Aorta (tissue), 5 donors: ENCODE measurements at regions not wholly inside any gene's neighbourhood (a gene's known extent, or its start where the extent isn't known, plus 50 kb on each side); places are given as distances from the start of the nearest gene placed in this dataset.

Experiments used
- ATAC-seq: fragments of 200-7000 bp; cut with Tn5 transposase; one replicate; pipeline ENCODE4 v1.9.1; 2022; ENCODE audit warnings: moderate library complexity; ENCODE audit not compliant: low FRiP score
- DNase-seq, 2 donors: peaks; one replicate each; pipeline ENCODE4 v3.0.0-alpha.2; 2020
- H3K27ac ChIP-seq, 2 donors: one replicate each; pipeline ENCODE4 v1.5.1; 2013; ENCODE audit warnings: low read length in 2 of 2, mild to moderate bottlenecking in 2 of 2, moderate library complexity in 2 of 2, control low read depth in 1 of 2, inconsistent platforms in 1 of 2, low read depth in 1 of 2
- H3K27me3 ChIP-seq, 2 donors: one replicate each; pipeline ENCODE4 v1.6.1; 2013; ENCODE audit warnings: control low read depth in 1 of 2, low read length in 1 of 2, mild to moderate bottlenecking in 1 of 2, moderate library complexity in 1 of 2; ENCODE audit not compliant: insufficient read depth in 2 of 2, control insufficient read depth in 1 of 2
- H3K36me3 ChIP-seq, 2 donors: one replicate each; pipeline ENCODE4 v1.6.1; 2013; ENCODE audit warnings: control low read depth in 1 of 2, low read length in 1 of 2, mild to moderate bottlenecking in 1 of 2; ENCODE audit not compliant: insufficient read depth in 2 of 2, control insufficient read depth in 1 of 2
- H3K4me1 ChIP-seq, 2 donors: one replicate each; pipeline ENCODE4 v1.6.1; 2013; ENCODE audit warnings: low read length in 2 of 2, control low read depth in 1 of 2, mild to moderate bottlenecking in 1 of 2, moderate library complexity in 1 of 2; ENCODE audit not compliant: insufficient read depth in 2 of 2, control insufficient read depth in 1 of 2
- H3K4me3 ChIP-seq, 2 donors: one replicate each; pipeline ENCODE4 v1.5.1; 2013; ENCODE audit warnings: low read length in 2 of 2, control low read depth in 1 of 2, mild to moderate bottlenecking in 1 of 2
- H3K9me3 ChIP-seq: one replicate; pipeline ENCODE4 v1.6.1; 2013; ENCODE audit warnings: mild to moderate bottlenecking, low read length; ENCODE audit not compliant: control insufficient read depth
- WGBS, 2 donors: extraction: QIAGEN DNeasy Blood & Tissue Kit; methylation state at CpG; one replicate each; pipeline ENCODE4 v1.1.7; 2013; 5-methylcytosine and 5-hydroxymethylcytosine counted together
- intact Hi-C, 2 donors: fragments of 100-400 bp; cut with DNase I; formaldehyde crosslinking; loops; one replicate each; pipeline versions ENCODE4 v1.14.2 to v1.15.0; 2022
- donor health status: healthy with polysubstance abuse.
- donor health status: Bipolar disorder and iron deficiency.
- donor health status: DM: no; HTN: no; CAD: no.
- donor health status: DM: no; HTN: no; CAD: no.
- donor health status: DM: yes; HTN: yes; CAD: no.

- WGBS, 2 donors, result 96 to 97% methylated on average over 7 of the region's 7 CpGs
- DNase-seq (peak in 1 of 2 donors; percentile 51), ATAC-seq (no peak)
- intact Hi-C loops, result no loop called here
- no peaks in the 10 kb centered on the region for H3K36me3 ChIP-seq
- no peaks in the 10 kb centered on the region for H3K27me3 ChIP-seq
- no peak overlapping the region for H3K4me3 ChIP-seq
- H3K4me1 ChIP-seq, result no peaks in the 10 kb centered on the region
- H3K27ac ChIP-seq, result no peak overlapping the region
- H3K9me3 ChIP-seq, result no peaks in the 10 kb centered on the region
Observed at GRCh38 chr5:133895979-133896845, 72.2 kb downstream of the C5orf15 start.

GRCh38 chr5:133894143-133894542 lies 74.3 kb downstream of the C5orf15 start:
- WGBS, 2 donors, result 54 to 58% methylated on average over 5 of the region's 5 CpGs
- no peak for ATAC-seq
- H3K27ac ChIP-seq, result no peak overlapping the region
- H3K36me3 ChIP-seq, result no peaks in the 10 kb centered on the region
- intact Hi-C loops, result no loop called here
- H3K9me3 ChIP-seq, result no peaks in the 10 kb centered on the region
- no peak overlapping the region for H3K4me3 ChIP-seq
- no peaks in the 10 kb centered on the region for H3K27me3 ChIP-seq
- no peaks in the 10 kb centered on the region for H3K4me1 ChIP-seq
- DNase-seq, result peak in 1 of 2 donors; percentile 15

GRCh38 chr5:133892774-133893173 lies 75.7 kb downstream of the C5orf15 start:
- H3K27me3 ChIP-seq, result no peaks in the 10 kb centered on the region
- ATAC-seq (no peak), DNase-seq (peak in 1 of 2 donors; percentile 5)
- H3K36me3 ChIP-seq, result no peaks in the 10 kb centered on the region
- no peak overlapping the region for H3K27ac ChIP-seq
- H3K4me3 ChIP-seq, result no peak overlapping the region
- H3K9me3 ChIP-seq, result no peaks in the 10 kb centered on the region
- intact Hi-C loops, result no loop called here
- WGBS, 2 donors, result 93 to 96% methylated on average over 3 of the region's 3 CpGs
- no peaks in the 10 kb centered on the region for H3K4me1 ChIP-seq

- H3K27me3 ChIP-seq, result no peaks in the 10 kb centered on the region
- DNase-seq, result peak in 1 of 2 donors; percentile 21
- H3K9me3 ChIP-seq, result no peaks in the 10 kb centered on the region
- H3K27ac ChIP-seq, result no peak overlapping the region
- H3K4me3 ChIP-seq, result no peak overlapping the region
- no peaks in the 10 kb centered on the region for H3K36me3 ChIP-seq
- WGBS, 2 donors, result 100% methylated on average over 1 of the region's 1 CpG
- no peaks in the 10 kb centered on the region for H3K4me1 ChIP-seq
- intact Hi-C loops, result no loop called here
- ATAC-seq, result no peak
Observed at GRCh38 chr5:133892306-133892705, 76.1 kb downstream of the C5orf15 start.

- WGBS, 2 donors, result 89 to 92% methylated on average over 5 of the region's 5 CpGs
Observed at GRCh38 chr5:133891390-133891789, 77.0 kb downstream of the C5orf15 start.

GRCh38 chr5:133890776-133891280 lies 77.6 kb downstream of the C5orf15 start:
- H3K36me3 ChIP-seq, result no peaks in the 10 kb centered on the region
- no peaks in the 10 kb centered on the region for H3K9me3 ChIP-seq
- H3K27ac ChIP-seq, result no peak overlapping the region
- H3K4me3 ChIP-seq, result no peak overlapping the region
- H3K27me3 ChIP-seq, result no peaks in the 10 kb centered on the region
- 76 to 91% methylated on average over 1 of the region's 1 CpG for WGBS, 2 donors
- DNase-seq, result peak in 1 of 2 donors; percentile 34
- intact Hi-C loops, result no loop called here
- no peak for ATAC-seq
- no peaks in the 10 kb centered on the region for H3K4me1 ChIP-seq

More at GRCh38 chr5:133891390-133891789, 77.0 kb downstream of the C5orf15 start:
- intact Hi-C loops, result no loop called here
- H3K9me3 ChIP-seq, result no peaks in the 10 kb centered on the region
- DNase-seq, result peak in 1 of 2 donors; percentile 44
- no peaks in the 10 kb centered on the region for H3K27me3 ChIP-seq
- H3K36me3 ChIP-seq, result no peaks in the 10 kb centered on the region
- no peak overlapping the region for H3K4me3 ChIP-seq
- no peaks in the 10 kb centered on the region for H3K4me1 ChIP-seq
- no peak overlapping the region for H3K27ac ChIP-seq
- ATAC-seq, result no peak

GRCh38 chr5:133890314-133890713 lies 78.1 kb downstream of the C5orf15 start:
- DNase-seq, result peak in 1 of 2 donors; percentile 22
- ATAC-seq, result no peak
- 93 to 95% methylated on average over 2 of the region's 2 CpGs for WGBS, 2 donors
- H3K27ac ChIP-seq, result no peak overlapping the region
- H3K36me3 ChIP-seq, result no peaks in the 10 kb centered on the region
- intact Hi-C loops, result no loop called here
- H3K4me3 ChIP-seq, result no peak overlapping the region
- no peaks in the 10 kb centered on the region for H3K9me3 ChIP-seq
- no peaks in the 10 kb centered on the region for H3K27me3 ChIP-seq
- H3K4me1 ChIP-seq, result no peaks in the 10 kb centered on the region

- no peak for ATAC-seq
- peak in 1 of 2 donors; percentile 14 for DNase-seq
- no peaks in the 10 kb centered on the region for H3K9me3 ChIP-seq
- H3K27me3 ChIP-seq, result no peaks in the 10 kb centered on the region
- H3K4me3 ChIP-seq, result no peak overlapping the region
- no peaks in the 10 kb centered on the region for H3K4me1 ChIP-seq
- WGBS, 2 donors, result 95 to 96% methylated on average over 6 of the region's 6 CpGs
- intact Hi-C loops, result no loop called here
- no peak overlapping the region for H3K27ac ChIP-seq
- no peaks in the 10 kb centered on the region for H3K36me3 ChIP-seq
Observed at GRCh38 chr5:133889271-133889905, 79.0 kb downstream of the C5orf15 start.
